Choroid plexus epithelial cell (primary cell): ENCODE measurements at regions not wholly inside any gene's neighbourhood (a gene's known extent, or its start where the extent isn't known, plus 50 kb on each side); places are given as distances from the start of the nearest gene placed in this dataset.

ENCODE experiments used
- DNase-seq: peaks from one replicate; pipeline ENCODE4 v3.0.0-alpha.2; 2010; ENCODE audit warnings: low read depth
- H3K4me3 ChIP-seq: 2 replicates; pipeline ENCODE4 v1.5.1; 2011; ENCODE audit warnings: low read depth, mild to moderate bottlenecking, control low read depth, low read length, moderate library complexity
- CTCF ChIP-seq: conservative IDR thresholded peaks from 2 replicates; pipeline ENCODE4 v1.5.1; 2011; ENCODE audit warnings: low read depth, mild to moderate bottlenecking, control low read depth, inconsistent platforms, low read length, moderate library complexity

- no peak overlapping the region for H3K4me3 ChIP-seq
- no peak for DNase-seq
- TF ChIP-seq CTCF, result no peak
Observed at GRCh38 chrY:15688531-15688930, 1164.2 kb downstream of the NLGN4Y start.

GRCh38 chrY:15689994-15690393 is 1165.7 kb downstream of the NLGN4Y start:
- no peak overlapping the region for H3K4me3 ChIP-seq
- TF ChIP-seq CTCF, result no peak
- DNase-seq, result no peak

- no peak for TF ChIP-seq CTCF
- no peak for DNase-seq
- H3K4me3 ChIP-seq, result no peak overlapping the region
Observed at GRCh38 chrY:15702131-15702530, 1177.8 kb downstream of the NLGN4Y start.

GRCh38 chrY:15704906-15705305 is 1180.6 kb downstream of the NLGN4Y start:
- no peak for DNase-seq
- TF ChIP-seq CTCF, result no peak
- H3K4me3 ChIP-seq, result no peak overlapping the region

- TF ChIP-seq CTCF, result no peak
- DNase-seq, result peak; percentile 1
- H3K4me3 ChIP-seq, result no peak overlapping the region
Observed at GRCh38 chrY:15749533-15750433, 1225.5 kb downstream of the NLGN4Y start.

GRCh38 chrY:15751001-15751400 is 1226.7 kb downstream of the NLGN4Y start:
- H3K4me3 ChIP-seq, result no peak overlapping the region
- TF ChIP-seq CTCF, result no peak
- DNase-seq, result no peak

GRCh38 chrY:15756266-15756665 is 1231.9 kb downstream of the NLGN4Y start:
- DNase-seq, result no peak
- TF ChIP-seq CTCF, result no peak
- no peak overlapping the region for H3K4me3 ChIP-seq
